ENCODE measurements at regions not wholly inside any gene's neighbourhood (a gene's known extent, or its start where the extent isn't known, plus 50 kb on each side); places are given as distances from the start of the nearest gene placed in this dataset.

DNA sequence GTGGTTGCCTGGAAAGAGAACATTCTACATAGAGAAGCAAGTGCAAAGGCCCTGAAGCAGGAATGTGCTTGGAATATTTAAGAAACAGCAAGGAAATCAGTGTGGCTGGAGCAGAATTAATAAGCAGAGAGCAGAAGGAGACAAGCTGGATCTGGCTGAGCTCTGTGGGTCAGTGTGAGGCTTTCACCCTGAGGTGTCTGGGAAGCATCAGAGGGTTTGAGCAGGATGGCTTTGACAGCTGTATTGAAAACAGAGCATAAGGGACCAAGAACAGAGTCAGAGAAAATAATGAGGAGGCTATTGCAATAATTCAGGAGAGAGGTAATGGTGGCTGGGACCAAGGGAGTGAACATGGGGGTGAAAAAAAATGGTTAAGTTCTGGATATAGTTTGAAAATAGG, 199.6 kb downstream of the NXPE2 start:
- TF ChIP-seq, protein P1, sequence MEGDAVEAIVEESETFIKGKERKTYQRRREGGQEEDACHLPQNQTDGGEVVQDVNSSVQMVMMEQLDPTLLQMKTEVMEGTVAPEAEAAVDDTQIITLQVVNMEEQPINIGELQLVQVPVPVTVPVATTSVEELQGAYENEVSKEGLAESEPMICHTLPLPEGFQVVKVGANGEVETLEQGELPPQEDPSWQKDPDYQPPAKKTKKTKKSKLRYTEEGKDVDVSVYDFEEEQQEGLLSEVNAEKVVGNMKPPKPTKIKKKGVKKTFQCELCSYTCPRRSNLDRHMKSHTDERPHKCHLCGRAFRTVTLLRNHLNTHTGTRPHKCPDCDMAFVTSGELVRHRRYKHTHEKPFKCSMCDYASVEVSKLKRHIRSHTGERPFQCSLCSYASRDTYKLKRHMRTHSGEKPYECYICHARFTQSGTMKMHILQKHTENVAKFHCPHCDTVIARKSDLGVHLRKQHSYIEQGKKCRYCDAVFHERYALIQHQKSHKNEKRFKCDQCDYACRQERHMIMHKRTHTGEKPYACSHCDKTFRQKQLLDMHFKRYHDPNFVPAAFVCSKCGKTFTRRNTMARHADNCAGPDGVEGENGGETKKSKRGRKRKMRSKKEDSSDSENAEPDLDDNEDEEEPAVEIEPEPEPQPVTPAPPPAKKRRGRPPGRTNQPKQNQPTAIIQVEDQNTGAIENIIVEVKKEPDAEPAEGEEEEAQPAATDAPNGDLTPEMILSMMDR (IDR thresholded peaks at IDR 0.05): no peak
- TF ChIP-seq ATF6 (CRISPR knock-in tag; IDR thresholded peaks at IDR 0.05): no peak
- TF ChIP-seq ZNF317 (CRISPR knock-in tag; IDR thresholded peaks at IDR 0.05; ENCODE audit: borderline replicate concordance, low read depth): no peak
- TF ChIP-seq ZNF121 (CRISPR knock-in tag; IDR thresholded peaks at IDR 0.05): no peak
- no peak for TF ChIP-seq HMGA2 (CRISPR knock-in tag; IDR thresholded peaks at IDR 0.05)
- TF ChIP-seq, protein P2, sequence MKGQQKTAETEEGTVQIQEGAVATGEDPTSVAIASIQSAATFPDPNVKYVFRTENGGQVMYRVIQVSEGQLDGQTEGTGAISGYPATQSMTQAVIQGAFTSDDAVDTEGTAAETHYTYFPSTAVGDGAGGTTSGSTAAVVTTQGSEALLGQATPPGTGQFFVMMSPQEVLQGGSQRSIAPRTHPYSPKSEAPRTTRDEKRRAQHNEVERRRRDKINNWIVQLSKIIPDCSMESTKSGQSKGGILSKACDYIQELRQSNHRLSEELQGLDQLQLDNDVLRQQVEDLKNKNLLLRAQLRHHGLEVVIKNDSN (CRISPR knock-in tag; IDR thresholded peaks at IDR 0.05): no peak
- TF ChIP-seq, protein P3, sequence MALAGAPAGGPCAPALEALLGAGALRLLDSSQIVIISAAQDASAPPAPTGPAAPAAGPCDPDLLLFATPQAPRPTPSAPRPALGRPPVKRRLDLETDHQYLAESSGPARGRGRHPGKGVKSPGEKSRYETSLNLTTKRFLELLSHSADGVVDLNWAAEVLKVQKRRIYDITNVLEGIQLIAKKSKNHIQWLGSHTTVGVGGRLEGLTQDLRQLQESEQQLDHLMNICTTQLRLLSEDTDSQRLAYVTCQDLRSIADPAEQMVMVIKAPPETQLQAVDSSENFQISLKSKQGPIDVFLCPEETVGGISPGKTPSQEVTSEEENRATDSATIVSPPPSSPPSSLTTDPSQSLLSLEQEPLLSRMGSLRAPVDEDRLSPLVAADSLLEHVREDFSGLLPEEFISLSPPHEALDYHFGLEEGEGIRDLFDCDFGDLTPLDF (CRISPR knock-in tag; IDR thresholded peaks at IDR 0.05): no peak

Data from WTC11 (cell line).